ENCODE measurements at regions not wholly inside any gene's neighbourhood (a gene's known extent, or its start where the extent isn't known, plus 50 kb on each side); places are given as distances from the start of the nearest gene placed in this dataset.
A peak's percentile ranks its signal among the peaks of the same experiment; 100 is the strongest.

- TF ChIP-seq HDGF (IDR thresholded peaks at IDR 0.05; ENCODE audit: borderline replicate concordance) (no peak), FOXA1 (IDR thresholded peaks at IDR 0.05) (no peak), SUZ12 (IDR thresholded peaks at IDR 0.05) (no peak), SP1 (IDR thresholded peaks at IDR 0.05) (no peak), ELF4 (IDR thresholded peaks at IDR 0.05) (no peak), FOXM1 (IDR thresholded peaks at IDR 0.05; ENCODE audit: borderline replicate concordance) (no peak), ARNT (IDR thresholded peaks at IDR 0.05) (no peak), TARDBP (IDR thresholded peaks at IDR 0.05) (no peak), L3MBTL2 (conservative IDR thresholded peaks at IDR 0.05) (no peak), CTBP1 (IDR thresholded peaks at IDR 0.05; ENCODE audit: borderline replicate concordance) (peak; percentile 79; the same call in 1 of the 2 replicates), FOXK2 (IDR thresholded peaks at IDR 0.05) (no peak)
These were observed 432.3 kb upstream of the EDIL3 start for GRCh38 chr5:84816746-84817547.
